Globus pallidus (tissue), 1 donor: ENCODE measurements at regions not wholly inside any gene's neighbourhood (a gene's known extent, or its start where the extent isn't known, plus 50 kb on each side); places are given as distances from the start of the nearest gene placed in this dataset.

Experiments
- DNase-seq: peaks from one replicate; pipeline ENCODE4 v3.0.0-alpha.2; 2015; ENCODE audit warnings: low spot score

DNA sequence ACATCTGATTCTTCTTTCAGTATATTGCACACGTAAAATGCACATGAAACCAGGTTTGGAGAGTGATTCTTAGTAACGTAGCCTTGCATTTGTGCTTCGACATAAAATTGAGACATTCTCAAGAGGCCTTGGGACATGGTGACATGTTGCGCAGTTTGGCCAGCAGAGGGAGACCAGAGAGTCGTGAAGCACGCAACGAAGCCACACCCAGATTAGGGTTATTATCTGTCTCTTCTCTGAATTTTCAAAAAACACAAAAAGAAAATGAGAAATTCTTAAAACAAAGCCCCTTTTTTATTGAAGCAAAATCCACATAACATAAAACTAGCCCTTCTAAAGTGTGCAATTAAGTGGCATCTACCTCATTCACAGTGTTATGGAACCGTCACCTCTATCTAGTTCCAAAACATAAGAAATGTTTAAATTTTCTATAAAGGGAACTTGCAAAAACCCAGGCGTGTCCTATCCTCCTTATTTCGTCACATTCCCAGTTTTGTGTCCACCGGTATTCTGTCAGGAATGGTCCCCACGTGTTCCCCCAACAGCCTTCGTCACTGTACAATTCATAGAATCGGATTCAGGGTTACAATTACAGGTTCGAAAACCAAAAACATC lies 108.8 kb upstream of the ATF7IP start:
- DNase-seq: peak; percentile 82

DNA sequence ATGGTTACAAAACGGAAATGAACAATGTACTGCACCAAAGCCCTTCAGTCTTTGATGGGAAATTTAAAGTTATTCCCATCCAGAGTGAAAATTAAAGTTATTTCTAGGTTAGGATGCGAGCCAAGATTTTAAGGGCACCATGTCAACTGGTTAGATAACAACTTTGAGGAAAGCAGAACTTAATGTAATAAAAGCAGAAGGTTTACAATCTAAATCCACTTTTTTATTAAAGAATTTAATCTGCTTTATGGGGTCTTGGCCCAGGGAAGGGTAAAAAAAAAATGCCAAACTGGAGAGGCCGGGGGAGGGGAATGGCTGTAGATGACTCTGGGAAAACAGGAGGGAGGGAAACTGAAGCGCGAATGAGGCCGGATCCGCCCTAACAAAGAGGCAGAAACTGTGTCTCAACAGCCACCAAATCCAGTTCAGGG lies 108.2 kb upstream of the ATF7IP start:
- DNase-seq: no peak

DNA sequence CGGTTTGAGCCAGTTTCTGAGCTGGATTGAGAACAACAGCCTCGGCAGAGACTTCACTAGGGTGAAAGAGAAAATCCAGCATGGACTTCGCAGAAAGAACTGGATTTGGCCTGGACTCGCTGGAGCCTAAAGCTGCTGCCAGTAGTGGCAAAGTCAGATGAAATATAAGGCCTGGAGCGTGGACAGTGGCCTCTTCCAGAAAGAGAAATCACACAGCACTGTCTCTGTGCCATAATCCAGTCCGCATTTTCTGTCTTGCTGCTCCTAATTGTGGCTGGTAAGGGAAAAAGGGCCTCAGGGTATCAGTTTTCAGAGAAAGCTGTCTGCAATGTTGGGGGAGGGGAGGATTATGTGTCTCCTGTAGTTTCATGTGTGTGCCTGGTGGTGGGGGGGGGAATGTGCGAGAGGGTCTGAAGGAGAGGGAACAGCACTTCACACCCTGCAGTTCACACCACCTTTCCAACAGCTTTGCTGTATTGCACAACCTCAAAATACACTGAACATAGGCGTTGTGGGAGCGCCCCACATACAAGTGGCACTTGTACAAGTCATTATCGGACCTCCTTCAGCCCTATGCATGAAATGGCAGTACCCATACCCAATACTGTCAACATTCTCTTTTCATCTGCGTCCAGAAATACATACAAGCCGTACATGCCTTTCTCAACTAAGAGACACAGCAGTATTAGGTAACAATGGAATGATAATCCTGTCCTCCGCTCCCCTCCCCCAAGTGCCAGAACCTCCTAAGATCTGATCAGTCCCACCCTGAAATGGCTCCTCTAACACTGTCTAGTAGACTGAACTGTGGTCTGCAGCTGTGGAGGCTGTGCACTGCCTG lies 107.5 kb upstream of the ATF7IP start:
- DNase-seq: peak; percentile 96

DNA sequence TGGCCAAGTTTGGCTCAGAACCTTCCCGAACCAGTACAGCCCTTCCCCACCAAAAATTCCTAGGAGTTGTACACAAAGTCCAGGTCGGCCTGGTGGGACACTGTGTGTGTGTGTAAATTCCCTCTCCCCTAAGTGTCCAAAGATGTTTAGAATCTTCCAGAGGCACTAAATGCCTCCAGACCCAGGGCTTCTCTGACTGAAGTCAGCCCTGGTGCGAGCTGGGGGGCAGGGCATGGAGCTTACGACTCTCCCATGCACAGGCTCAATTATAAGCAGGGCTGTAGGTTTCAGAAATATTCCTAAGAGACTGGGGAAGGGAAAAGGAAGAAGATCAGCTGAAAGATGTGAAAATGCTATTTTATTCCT lies 106.9 kb upstream of the ATF7IP start:
- no peak for DNase-seq

DNA sequence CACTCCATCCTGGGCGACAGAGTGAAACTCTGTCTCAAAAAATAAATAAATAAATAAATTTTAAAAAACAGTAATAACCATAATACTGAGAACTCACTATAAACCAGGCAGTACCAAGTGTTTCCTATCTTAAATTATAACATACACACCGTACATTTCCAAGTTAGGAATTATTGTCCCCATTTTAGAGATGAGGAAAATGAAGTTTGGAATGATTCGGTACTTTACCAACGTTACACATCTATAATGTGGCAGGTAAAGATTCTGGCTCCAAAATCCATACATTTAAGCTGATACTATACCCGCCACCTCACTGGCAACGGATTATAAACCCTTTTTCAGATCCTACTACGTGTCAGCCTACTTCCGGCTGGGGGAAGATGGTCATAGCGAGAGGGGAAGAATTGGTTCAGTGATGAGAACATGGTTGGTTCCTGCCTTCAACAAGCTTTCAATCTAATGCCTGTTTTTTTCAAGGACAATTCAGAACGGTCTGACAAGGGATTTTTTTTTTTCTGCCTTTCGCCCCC lies 105.9 kb upstream of the ATF7IP start:
- no peak for DNase-seq

DNA sequence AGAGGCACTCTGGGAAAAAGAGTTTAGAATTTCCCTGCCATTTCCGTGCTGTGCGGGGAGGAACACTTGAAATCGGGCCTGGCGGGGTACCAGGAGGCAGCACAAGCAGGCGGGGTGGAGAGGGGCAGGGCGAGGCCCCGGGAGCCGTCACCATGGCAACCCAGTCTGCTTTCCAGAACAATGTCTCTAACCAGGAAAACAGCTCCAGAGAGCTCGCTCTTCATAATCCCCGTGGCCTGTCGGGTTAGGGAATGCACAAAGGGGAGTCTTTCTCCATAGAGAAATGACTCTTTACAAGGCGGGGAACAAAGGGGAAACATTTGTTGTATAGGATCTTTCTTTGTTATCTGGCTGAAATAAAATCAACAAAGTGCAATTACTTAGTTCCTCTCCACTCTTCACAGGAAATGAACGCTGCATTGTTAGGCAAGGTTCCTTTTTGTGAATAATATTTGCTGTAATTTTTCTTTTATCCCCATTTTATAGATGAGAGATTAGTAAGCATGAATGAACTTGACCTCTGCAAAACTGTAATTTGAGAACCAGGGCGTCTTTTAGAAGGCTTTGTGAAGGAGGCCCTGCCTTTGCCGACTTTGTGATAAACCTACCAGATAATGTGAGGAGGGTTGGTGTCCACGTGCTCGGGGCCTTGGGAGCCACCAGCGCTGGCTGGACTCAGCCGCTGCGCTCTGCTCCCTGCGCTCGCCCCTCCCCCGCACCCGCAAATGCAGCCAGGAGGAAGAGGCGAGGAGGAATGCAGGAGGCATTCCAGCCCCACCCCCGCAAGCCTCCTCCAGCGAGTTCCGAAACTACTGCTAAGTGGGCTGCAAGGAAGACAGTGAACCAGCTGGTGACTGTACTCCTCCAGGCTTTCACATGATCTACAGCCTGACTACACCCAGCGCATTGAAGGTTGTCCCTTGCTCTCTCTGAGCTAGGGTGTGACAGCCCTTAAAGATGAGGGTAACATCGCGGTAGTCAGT lies 105.2 kb upstream of the ATF7IP start:
- peak; percentile 83 for DNase-seq

DNA sequence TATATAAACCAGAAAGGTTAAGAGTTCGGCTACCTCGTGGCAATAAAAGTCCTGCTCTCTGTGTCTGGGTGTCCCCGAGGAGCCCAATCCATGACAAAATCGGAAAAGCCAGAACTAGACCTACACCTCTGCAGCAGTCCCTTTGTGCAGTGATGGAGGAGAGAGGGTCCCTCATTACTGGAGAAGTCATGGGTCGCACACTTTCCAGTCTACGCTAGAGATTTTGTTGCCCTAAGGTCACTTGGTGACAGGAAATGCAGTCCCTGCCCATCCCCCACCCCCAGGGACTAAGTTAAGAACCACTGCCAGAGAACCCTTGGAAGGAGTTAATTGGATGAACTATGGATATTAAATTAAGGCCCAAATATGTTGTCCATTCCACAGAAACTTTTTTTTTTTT lies 104.4 kb upstream of the ATF7IP start:
- no peak for DNase-seq

DNA sequence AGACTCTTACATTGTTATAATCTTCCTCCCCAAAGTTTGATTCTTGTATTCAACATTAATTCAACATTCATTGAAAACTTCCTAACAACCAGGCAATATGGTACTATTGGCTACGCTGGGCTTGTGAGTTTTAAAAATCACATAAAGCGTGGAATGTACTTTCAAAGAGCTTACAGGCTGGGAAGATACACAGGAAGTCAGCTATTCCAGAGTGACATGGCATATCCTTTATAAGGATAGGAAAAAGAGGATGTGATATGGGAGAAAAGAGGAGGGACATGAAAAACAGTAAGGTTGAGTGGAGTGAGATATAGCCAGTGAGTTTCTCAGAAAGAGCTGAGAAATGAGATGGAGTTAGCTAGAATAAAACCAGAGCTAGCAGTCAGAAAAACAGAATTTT lies 103.6 kb upstream of the ATF7IP start:
- no peak for DNase-seq

DNA sequence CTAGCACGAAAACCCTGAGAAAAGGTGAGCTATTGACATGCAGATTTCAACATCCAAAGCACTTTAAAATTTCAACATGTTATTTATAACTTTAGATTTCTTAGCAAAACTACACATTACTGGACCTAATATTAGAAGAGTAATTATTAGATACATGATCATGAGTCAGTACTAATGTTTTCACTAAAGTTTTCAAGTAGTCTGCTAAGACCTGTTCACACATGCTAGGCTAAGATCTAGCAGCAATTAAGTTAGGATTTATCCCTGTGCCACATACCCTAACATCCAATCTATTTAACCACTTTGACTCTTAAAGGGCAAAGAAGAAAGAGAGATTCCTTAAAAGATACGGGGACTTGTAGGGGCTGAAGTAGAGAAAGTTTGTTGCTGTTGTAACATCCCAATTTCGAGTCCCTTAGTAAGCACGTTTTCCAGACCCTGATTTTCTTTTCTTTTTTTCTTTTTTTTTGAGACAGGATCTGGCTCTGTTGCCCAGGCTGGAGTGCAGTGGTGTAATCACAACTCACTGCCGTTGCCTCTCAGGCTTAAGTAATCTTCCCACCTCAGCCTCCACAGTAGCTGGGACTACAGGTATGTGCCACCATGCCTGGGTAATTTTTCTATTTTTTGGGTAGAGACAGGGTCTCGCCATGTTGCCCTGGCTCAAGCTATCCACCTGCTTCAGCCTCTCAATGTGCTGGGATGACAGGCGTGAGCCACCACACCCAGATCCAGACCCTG lies 102.5 kb upstream of the ATF7IP start:
- DNase-seq: no peak

DNA sequence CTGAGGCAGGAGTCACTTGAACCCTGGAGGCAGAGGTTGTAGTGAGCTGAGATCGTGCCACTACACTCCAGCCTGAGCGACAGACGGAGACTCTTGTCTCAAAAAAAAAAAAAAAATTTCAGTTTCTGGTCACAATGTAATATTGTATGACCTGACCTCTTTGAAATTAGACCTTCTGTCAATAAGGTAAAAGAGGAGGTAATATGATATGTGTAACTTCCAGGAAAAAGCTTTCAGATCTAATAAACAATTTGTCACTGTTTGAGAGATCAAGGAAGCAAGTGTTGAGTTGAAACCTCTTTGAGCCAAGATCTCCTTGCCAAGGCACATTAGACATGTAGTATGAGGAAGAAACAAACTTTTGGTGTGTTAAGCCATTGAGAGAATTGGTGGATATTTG lies 101.7 kb upstream of the ATF7IP start:
- no peak for DNase-seq

DNA sequence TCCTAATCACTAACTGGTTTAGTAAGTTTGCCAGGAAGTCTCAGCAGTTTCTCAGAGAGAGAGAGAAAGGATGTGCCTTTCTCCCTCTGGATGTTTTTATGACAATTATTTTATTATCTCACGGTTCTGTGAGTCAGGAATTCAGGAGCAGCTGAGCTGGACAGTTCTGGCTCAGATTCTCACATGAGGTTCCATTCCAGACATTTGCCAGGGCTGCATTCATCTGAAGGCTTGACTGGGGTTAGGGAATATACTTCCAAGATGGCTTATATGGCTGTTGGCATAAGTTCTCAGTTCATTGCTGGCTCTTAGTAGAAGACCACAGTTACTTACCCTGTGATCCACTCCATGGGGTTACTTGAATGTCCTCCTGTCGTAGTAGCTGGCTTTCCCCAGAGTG lies 101.2 kb upstream of the ATF7IP start:
- no peak for DNase-seq

DNA sequence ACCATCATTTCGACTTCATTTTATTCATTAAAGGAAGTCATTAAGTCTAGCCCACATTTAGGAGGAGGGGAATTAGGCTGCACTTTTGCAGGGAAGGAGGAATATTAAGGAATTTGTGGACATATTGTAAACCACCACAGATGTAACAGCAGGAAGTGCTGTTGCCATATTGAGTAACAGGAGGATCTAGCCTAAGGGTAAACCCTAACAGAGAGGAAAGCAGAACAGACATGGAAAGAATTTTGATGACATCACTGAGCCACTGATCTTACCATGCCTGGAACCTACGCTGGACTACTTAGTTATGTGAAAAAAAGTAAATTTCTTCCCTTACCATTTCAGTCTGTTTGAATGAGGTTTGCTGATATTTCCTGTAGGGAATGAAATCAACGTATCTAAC lies 100.7 kb upstream of the ATF7IP start:
- DNase-seq: no peak

DNA sequence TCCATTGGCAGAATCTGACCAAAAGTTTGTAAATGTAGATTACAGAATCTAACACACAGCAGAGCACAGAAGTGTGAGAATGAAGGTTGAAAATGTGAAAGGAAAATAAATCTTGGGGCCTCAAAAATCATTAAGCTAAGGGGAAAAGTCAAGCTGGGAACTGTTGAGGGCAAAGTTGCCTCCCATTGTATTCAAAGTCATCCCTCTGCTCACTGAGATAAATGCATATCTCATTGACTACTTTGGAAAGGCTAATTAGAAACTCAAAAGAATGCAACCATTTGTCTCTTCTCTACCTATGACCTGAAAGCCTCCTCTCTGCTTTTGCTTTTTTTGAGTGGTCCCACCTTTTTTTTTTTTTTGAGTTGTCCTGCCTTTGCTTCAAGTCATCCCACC lies 97.4 kb upstream of the ATF7IP start:
- DNase-seq: no peak

DNA sequence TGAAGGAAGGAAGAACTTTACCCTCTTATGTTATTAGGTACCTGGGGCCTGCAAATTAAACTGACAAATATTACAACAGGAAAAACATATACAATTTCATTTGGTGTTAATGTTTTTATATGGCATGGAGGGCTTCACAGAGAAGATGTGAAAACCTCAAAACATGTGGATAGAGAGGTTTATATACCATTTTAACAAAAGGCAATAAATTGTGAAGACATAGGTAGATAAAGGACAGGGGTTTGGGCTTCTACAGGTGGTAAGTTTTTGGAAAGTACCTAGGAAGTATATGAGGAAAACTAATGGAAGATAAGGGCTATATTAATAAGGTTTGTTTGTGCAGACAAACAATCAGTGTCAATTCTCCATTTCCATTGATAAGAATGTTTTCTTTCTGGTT lies 95.1 kb upstream of the ATF7IP start:
- no peak for DNase-seq

DNA sequence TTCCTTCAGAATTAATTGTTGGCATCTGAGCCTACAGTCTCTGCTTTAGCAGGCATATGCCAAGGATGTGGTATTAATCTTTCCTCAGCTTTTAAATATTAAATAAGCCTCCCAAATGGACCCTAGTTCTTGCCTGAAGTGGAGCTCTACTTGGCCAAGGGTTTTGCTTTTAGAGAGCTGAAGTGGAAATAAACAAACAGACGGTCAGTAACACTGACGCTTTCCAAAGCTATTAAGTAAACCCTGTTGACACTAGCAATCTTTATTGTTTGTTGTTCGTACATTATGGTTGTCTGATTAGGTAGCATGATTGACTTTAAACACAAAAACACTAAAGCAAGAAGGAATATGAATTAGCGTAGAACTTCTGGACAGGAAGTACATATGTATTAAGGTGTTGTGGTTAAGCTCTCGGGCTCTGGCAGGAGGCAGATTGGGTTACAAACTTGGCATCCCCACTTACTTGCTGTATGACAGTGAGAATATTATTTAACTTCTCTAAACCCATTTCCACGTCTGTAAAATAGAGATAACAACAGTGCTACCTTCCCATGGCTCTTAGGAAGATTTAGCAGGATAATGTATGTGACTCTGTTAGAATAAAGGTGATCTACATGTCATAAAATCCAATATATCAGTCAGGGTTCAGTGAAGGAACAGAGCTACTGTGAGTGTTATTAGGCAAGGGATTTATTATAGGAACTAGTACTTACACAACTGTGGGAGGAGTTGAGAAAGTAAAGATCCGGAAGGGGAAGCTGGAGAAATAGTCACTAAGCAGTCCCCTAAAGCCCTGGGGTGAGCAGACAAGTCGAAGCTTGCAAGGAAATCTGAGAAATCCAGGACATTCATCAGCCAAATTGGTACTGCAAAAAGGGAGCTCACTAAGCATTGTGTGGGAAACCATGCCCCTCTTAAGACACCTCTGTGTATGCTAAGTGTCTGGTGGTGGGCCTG lies 92.2 kb upstream of the ATF7IP start:
- peak; percentile 57 for DNase-seq

DNA sequence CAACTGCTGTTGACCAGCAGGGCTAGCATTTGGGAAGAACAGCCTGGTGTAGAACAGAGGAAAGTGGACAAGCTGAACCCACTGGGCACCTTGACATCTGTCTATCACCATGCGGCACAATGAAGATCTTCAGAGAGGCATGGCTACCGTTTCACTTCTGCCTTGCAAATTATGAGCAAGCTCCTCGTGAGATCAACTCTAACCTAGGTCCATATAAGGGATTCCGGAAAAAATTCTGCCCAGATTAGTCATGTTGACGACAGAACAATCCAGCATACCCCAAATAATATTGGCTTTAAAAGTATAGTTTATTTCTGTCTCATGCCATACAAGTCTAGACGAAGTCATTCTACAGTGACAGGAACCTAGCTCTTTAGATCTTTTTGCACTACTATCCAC lies 91.6 kb upstream of the ATF7IP start:
- no peak for DNase-seq

DNA sequence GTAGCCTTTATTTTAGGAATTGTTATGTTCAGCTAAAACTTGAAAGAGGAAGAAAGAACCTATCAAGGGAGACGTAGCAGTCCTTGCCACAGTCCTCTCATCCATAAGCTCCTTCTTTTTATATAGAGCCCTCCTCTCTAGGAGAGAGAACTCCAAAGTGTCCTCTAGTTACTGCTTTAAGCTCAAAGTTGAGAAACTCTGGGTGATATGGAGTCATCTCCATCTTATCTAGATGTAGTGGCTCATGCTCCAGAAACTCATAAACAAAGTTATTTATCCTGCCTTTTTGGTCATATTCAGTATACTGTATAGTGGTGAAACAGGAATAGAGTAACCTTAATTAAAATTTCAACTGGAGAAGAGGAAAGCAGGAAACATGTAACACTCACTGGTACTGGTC lies 90.4 kb upstream of the ATF7IP start:
- DNase-seq: no peak

DNA sequence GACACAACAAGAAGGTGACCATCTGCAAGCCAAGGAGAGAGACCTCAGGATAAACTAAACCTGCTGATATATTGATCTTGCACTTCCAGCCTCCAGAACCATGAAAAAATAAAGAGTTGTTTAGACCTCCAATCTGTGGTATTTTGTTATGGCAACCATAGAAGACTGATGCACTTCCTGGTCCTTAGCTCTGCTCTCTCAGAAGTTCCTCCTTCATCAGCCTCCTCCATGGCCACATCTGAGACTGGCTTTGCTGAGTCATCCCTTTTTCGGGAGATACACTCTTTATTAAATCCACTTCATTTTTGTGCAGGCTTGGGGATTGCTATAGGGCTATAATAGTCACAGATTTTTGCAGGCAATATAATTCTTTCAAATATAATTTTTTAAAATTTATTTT lies 89.6 kb upstream of the ATF7IP start:
- DNase-seq: no peak

DNA sequence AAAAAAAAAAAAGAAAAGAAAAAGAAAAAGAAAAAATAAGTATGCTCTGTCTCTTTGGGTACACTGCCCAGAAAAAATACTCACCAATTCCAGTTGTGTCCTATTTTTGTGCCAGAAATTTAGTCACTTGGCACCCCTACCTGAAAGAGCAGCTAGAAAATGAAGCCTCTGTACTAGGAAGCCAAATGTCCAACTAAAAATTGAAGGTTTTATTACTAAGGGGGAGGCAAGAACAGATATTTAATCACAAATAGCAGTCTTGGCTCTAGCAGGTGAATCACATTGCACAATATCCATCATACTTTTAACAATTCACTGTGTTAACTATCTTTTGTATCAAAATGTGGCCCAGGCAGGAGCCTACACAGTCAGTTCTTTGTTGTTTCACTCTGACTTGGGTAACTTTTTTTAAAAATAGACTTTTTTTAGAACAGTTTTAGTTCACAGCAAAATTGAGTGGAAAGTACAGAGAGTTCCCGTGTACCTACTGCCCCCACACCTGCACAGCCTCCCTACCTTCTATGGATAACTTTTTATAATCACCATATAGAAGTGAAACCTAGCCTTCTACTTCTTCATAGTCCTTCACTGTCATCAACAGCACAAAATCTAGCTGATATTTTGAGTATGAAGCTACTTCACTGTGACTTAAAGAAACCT lies 87.1 kb upstream of the ATF7IP start:
- no peak for DNase-seq

DNA sequence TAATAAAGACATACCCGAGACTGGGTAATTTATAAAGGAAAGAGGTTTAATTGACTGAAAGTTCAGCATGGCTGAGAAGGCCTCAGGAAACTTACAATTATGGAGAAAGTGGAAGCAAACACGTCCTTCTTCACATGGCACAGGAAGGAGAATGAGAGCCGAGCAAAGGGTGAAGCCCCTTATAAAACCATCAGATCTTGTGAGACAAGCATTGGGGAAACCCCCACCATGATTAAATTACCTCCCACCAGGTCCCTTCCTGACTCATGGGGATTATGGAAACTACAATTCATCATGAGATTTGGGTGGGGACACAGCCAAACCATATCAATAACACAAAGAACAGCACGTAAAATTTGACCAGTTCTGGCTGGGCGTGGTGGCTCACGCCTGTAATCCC lies 85.6 kb upstream of the ATF7IP start:
- DNase-seq: no peak
